ENCODE measurements at regions not wholly inside any gene's neighbourhood (a gene's known extent, or its start where the extent isn't known, plus 50 kb on each side); places are given as distances from the start of the nearest gene placed in this dataset.

- TF ChIP-seq CTCF (IDR thresholded peaks at IDR 0.05), result no peak
Measured at GRCh38 chr13:73158851-73159250, 100.0 kb downstream of the KLF5 start.

- TF ChIP-seq CTCF (IDR thresholded peaks at IDR 0.05), result no peak
Measured at GRCh38 chr13:73157031-73157430, 98.2 kb downstream of the KLF5 start.

- no peak for TF ChIP-seq CTCF (IDR thresholded peaks at IDR 0.05)
Measured at GRCh38 chr13:73146707-73147106, 87.9 kb downstream of the KLF5 start.

- TF ChIP-seq CTCF (IDR thresholded peaks at IDR 0.05), result no peak
Measured at GRCh38 chr13:73142071-73142470, 83.3 kb downstream of the KLF5 start.

GRCh38 chr13:73141292-73141771, 82.5 kb downstream of the KLF5 start:
- TF ChIP-seq CTCF (IDR thresholded peaks at IDR 0.05), result no peak

GRCh38 chr13:73140801-73141200, 82.0 kb downstream of the KLF5 start:
- no peak for TF ChIP-seq CTCF (IDR thresholded peaks at IDR 0.05)

GRCh38 chr13:73138638-73139491, 80.1 kb downstream of the KLF5 start:
- TF ChIP-seq CTCF (IDR thresholded peaks at IDR 0.05), result no peak

All from LNCAP (cell line).